ENCODE measurements at regions not wholly inside any gene's neighbourhood (a gene's known extent, or its start where the extent isn't known, plus 50 kb on each side); places are given as distances from the start of the nearest gene placed in this dataset.

GRCh38 chr9:91066856-91067255, 265.2 kb downstream of the SYK start:
- no peak for DNase-seq (ENCODE audit: low spot score)

GRCh38 chr9:91067306-91067860, 265.8 kb downstream of the SYK start:
- no peak for DNase-seq (ENCODE audit: low spot score)

GRCh38 chr9:91071184-91071990, 269.8 kb downstream of the SYK start:
- DNase-seq (ENCODE audit: low spot score): peak; percentile 5

GRCh38 chr9:91073049-91073810, 271.6 kb downstream of the SYK start:
- no peak for DNase-seq (ENCODE audit: low spot score)

GRCh38 chr9:91073811-91074771, 272.5 kb downstream of the SYK start:
- no peak for DNase-seq (ENCODE audit: low spot score)

GRCh38 chr9:91074866-91075265, 273.2 kb downstream of the SYK start:
- no peak for DNase-seq (ENCODE audit: low spot score)

GRCh38 chr9:91075279-91075678, 273.7 kb downstream of the SYK start:
- no peak for DNase-seq (ENCODE audit: low spot score)

- DNase-seq (ENCODE audit: low spot score): no peak
Observed at GRCh38 chr9:91077624-91078368, 276.2 kb downstream of the SYK start.

- DNase-seq (ENCODE audit: low spot score): no peak
Observed at GRCh38 chr9:91078369-91078695, 276.7 kb downstream of the SYK start.

- no peak for DNase-seq (ENCODE audit: low spot score)
Observed at GRCh38 chr9:91082731-91083130, 279.0 kb downstream of the AUH start.

- DNase-seq (ENCODE audit: low spot score): no peak
Observed at GRCh38 chr9:91084896-91085516, 276.7 kb downstream of the AUH start.

- no peak for DNase-seq (ENCODE audit: low spot score)
Observed at GRCh38 chr9:91085517-91086291, 276.0 kb downstream of the AUH start.

GRCh38 chr9:91086657-91087461, 274.9 kb downstream of the AUH start:
- DNase-seq (ENCODE audit: low spot score): no peak

GRCh38 chr9:91087462-91087759, 274.3 kb downstream of the AUH start:
- DNase-seq (ENCODE audit: low spot score): no peak

GRCh38 chr9:91089405-91090129, 272.2 kb downstream of the AUH start:
- peak; percentile 25 for DNase-seq (ENCODE audit: low spot score)

- DNase-seq (ENCODE audit: low spot score): no peak
Observed at GRCh38 chr9:91090130-91090410, 271.6 kb downstream of the AUH start.

- DNase-seq (ENCODE audit: low spot score): no peak
Observed at GRCh38 chr9:91092214-91092613, 269.5 kb downstream of the AUH start.

GRCh38 chr9:91094324-91095088, 267.2 kb downstream of the AUH start:
- DNase-seq (ENCODE audit: low spot score): no peak

All from RKO (cell line).